Activated gamma-delta T cell treated with Interleukin-2 at 50 U/mL for 16 hours (primary cell): ENCODE measurements at regions not wholly inside any gene's neighbourhood (a gene's known extent, or its start where the extent isn't known, plus 50 kb on each side); places are given as distances from the start of the nearest gene placed in this dataset.
"Not testable (repeated sequence)": the region's sequence is repeated elsewhere in the genome, so short reads cannot be mapped to it uniquely, and the experiment has no call there.

Experiments
- DNase-seq: peaks from one replicate; pipeline ENCODE4 v3.0.0-alpha.2; 2020

DNA sequence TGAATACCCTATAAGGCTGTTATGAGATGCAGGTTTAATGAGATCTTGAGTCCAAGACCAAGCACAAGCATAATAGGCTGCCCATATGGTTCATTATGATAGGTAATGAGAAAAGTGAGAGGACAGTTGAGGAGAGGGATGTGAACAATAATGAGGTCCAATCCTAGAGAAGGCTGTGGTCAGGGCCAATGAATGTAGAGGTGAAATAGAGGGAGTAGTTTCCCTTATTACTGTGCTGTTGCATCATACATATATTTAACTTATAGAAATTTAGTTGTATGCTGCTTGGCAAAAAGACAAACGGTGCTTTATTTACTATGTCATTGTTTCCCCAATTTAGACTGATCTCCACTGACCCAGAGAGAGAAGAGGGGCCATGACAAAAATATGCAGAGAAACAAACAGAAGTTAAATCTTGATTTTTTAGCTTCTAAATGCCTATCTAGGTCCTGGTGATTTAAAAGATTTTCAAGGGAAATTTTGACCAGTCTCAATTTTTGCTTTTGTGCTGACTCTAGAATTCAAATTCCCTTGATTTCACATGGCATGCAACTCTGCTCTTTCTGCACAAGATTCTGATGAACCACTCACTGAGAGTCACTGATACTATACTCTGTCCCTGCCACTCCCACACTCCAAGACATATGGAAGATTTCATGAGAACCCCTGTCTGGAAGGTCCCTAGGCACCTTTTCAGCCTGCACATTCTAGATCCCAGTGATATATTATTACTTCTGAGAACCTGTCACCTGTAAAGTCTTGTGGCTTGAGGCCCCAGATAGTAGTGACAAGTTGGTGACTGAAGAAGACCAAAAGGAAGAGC, 159.7 kb downstream of the VSIG4 start:
- DNase-seq = no peak

DNA sequence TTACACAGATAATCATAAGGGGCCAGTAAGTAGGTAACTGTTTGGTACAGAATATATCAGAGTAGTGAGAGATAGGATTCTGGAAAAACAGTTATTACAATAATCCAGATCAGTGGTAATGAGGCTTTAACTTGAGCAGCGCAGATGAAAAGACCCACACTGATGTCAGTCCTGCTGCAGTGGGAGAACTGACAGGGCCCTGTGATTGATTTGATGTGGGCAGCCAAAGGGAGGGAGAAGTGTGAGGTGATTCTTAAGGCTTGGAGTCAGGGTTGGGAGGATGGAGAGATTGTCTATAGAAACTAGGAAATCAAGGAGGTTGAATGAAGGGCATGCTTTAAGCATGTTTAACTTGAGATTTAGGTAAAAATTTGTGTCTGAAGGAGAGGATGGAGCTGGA, 161.4 kb downstream of the VSIG4 start:
- DNase-seq = no peak

DNA sequence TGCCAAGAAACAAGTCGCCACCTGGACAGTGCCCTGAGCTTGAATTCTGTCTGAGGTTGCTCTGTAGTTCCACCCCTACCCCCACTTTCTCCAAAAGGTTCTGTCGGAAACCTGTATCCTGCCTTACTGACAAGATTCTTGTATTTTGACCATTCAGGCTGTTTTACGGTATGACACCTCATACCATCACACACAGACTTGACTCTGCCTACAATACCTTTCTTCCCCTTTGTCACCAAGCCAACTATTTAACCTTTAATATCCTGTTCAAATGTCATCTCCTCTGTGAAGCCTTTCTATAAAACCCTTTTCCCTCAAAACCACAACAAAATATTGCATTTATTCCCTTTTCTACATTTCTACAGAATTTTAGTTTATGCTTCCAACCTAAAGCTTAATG, 161.9 kb downstream of the VSIG4 start:
- no peak for DNase-seq

DNA sequence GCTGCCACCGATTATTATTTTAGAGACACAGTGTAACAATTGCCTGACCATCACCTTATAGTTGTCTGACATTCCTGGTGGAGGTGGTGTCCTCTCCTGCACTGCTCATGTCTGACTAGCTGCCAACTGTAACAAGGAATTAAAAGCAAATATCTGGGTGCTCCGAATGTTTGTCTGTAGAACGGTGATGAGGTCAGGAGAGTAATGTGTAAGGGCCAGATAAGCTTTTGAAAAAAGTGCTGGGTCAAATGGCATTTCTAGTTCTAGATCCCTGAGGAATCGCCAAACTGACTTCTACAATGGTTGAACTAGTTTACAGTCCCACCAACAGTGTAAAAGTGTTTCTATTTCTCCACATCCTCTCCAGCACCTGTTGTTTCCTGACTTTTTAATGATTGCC, 164.3 kb downstream of the VSIG4 start:
- not testable (repeated sequence) for DNase-seq

DNA sequence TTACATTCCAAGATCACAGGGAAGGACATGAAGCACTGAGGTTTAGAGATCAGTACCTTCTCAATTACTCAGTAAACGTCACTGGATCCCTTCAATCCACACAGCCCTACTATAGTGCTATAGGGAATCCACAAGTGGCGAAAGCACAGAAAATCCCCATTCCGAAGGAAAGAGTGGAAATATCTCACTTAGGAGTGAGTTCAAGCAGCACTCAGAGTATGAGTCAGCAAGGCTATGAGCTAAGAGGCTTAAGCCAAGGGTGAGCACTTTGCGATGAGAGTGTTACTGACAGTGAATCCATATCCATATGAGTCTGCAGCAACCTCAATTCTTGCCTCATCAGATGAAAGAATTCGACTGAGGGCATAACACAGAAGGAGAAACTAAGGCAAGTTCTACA, 165.1 kb downstream of the VSIG4 start:
- no peak for DNase-seq

DNA sequence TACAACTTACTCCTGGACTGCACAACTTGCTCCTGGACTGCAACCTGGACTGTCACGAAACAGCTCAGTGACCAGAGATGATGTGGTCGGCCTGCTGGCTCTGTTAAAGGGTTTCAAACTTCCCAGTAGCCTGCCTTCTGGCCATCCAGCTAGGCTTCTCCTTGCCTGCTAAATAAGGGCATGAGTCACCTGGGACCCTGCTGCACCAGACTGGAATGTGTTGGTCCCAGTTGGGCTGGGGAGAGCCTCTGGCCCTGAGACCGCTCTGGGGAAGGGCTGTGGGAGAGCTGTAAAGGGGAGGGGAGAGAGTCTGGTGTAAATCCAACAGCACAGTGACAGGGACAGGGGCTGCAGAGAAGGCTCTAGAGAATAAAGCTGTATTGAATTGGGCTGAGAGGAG, 165.8 kb downstream of the VSIG4 start:
- no peak for DNase-seq

DNA sequence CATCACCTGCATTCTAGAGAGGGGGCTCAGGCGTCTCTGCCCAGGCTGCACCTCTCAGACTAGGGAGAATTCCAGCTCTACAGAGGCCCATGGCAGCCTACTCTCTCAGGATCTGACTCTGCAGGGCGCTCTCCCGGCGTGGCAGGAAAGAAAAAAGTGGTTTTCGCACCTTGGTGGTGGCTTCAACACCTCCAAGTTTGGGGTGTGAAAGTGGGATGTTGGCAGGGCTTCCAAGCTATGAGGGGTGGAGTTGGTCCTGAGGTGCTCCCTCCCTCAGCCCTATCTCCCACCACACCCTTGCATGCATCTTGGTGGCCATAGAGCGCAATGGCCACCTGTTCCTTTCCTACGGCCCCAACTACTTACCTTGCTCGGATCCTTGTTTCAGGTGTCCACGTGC, 166.5 kb downstream of the VSIG4 start:
- no peak for DNase-seq

DNA sequence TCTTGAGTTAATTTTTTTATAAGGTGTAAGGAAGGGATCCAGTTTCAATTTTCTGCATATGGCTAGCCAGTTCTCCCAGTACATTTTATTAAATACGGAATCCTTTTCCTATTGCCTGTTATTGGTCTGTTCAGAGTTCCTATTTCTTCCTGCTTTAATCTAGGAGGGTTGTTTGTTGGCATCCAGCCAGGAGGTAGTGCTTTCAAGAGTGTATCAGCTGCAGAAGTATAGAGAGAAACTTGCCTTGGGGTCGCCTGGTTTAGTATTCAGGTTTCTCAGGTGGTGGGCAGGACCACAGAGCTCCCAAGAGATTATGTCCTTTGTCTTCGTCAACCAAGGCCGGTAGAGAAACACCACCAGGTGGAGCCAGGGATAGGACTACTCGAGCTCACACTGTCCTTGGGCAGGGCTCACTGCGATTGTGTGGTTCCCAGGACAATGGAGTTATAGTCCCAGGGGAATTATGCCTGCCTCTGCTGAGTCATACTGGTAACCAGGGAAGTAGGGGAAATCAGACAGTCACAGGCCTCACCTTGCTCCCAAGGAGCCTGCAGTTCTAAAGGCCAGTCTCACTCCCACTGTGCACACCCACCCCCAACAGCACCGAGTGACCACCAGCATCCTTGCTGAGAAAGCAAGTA, 168.1 kb downstream of the VSIG4 start:
- DNase-seq = no peak

DNA sequence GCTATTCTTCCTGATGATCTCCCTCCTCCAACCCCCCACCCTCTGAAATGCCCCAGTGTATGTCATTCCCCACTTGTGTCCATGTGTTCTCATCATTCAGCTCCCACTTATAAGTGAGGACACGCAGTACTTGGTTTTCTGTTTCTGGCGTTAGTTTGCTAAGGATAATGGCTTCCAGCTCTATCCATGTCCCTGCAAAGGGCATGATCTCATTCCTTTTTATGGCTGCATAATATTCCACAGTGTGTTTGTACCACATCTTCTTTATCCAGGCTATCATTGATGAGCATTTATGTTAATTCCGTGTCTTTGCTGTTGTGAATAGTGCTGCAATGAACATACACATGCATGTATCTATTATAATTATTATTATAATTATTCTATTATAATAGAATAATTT, 169.3 kb downstream of the VSIG4 start:
- not testable (repeated sequence) for DNase-seq

DNA sequence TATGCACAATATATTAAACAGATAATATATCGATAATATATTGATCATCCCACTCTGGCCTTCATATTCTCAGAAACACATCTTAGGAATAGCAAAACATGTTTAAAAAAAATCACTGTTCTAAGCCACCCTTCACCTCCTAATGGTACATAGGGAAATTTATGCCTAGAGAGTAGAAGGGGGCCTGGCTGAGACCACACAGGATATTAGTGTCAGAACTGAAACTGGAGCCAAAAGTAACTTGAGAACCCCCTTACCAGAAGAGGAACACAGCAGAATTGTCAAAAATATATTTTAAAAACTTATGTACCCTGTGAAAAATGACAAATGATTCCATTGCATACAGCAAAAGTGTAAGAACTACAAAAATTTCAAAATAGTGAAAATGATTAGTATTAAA, 173.1 kb downstream of the VSIG4 start:
- DNase-seq = no peak

DNA sequence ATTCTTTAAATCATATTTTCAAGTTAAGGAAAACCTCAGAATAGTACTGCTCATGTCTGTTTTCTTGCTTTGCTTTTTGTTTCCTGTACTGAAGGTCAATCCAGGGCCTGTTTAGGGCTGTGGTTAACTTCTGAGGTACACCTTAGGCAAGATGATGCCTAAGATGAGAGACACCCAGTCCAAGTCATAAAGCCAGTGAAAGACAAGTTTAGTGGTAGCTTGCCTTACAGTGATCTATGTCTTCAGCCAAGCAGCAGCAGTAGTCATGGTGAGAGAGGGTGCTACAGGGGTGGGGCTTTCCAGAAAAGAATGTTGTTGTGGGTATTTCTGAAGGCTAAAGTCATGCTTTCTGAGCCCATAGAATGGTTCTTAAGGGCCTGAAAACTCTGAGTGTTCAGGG, 173.7 kb downstream of the VSIG4 start:
- DNase-seq = peak; percentile 6

DNA sequence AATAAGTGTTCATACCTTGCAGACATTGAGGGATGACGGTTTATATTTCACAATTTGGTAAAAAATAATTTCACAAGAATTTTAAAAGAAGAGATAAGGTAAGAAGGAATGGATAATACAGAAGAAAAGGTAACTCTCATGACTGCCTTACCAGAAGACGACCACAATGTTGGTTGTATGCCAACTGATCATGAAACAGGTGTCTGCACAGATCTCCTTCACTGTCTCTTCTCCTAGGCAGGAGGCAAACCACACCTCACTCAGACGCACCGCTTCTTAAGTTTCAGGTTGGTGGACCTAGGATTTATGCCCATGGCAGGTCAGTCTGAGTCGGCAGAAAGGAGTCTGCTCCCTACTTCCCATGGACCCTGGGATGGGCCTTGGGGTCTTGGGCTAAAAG, 177.2 kb downstream of the VSIG4 start:
- no peak for DNase-seq

DNA sequence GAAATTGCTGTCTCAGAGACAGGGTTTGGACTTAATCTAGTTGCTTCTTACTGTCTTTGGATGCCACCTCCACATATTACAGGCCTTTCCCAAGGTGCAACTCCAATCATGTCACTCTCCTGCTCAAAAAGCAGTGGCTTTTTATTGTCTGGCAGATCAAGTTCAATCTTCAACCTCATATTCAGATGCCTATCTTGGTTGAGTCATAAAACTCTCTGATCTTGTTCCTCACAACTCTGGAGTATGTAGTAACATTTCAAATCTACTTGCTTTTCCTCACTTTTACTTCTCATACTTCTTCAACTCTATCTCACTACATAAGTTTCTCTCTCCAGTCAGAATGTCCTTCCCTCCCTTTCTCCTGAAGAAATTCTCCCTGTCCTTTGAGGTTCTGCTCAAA, 180.6 kb downstream of the VSIG4 start:
- DNase-seq = no peak

DNA sequence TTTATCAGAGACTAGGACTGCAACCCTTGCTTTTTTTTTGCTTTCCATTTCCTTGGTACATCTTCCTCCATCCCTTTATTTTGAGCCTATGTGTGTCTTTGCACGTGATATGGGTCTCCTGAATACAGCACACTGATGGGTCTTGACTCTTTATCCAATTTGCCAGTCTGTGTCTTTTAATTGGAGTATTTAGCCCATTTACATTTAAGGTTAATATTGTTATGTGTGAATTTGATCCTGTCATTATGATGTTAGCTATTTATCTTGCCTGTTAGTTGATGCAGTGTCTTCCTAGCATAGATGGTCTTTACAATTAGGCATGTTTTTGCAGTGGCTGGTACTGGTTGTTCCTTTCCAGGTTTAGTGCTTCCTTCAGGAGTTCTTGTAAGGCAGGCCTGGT, 185.4 kb downstream of the VSIG4 start:
- not testable (repeated sequence) for DNase-seq

DNA sequence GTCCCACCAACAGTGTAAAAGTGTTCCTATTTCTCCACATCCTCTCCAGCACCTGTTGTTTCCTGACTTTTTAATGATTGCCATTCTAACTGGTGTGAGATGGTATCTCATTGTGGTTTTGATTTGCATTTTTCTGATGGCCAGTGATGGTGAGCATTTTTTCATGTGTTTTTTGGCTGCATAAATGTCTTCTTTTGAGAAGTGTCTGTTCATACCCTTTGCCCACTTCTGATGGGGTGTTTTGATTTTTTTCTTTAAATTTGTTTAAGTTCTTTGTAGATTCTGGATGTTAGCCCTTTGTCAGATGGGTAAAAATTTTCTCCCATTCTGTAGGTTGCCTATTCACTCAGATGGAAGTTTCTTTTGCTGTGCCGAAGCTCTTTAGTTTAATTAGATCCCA, 183.9 kb downstream of the MSN start:
- not testable (repeated sequence) for DNase-seq

DNA sequence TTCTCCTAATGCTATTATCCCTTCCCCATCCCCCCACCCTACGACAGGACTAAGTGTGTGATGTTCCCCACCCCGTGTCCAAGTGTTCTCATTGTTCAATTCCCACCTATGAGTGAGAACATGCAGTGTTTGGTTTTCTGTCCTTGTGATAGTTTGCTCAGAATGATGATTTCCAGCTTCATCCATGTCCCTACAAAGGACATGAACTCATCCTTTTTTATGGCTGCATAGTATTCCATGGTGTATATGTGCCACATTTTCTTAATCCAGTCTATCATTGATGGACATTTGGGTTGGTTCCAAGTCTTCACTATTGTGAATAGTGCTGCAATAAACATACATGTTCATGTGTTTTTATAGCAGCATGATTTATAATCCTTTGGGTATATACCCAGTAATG, 183.4 kb downstream of the MSN start:
- not testable (repeated sequence) for DNase-seq

DNA sequence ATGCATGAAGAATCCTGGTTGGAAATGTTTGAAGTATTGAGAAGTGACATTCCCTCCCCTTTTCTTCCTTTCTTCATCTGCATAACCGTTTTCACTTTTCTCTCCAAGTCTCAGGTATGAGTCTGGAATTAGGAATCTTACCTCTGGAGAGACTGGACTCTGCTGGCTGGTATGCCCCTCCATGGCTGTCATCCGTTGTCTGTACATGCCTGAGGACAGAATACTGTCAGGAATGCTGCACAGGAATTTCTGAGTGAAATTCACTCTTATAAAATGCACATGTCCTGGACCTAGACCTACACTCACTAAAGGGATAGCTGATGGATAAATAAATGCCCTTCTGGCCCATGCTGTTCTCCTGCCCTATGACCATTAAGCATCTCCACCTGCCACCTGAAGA, 179.5 kb downstream of the MSN start:
- DNase-seq = no peak

DNA sequence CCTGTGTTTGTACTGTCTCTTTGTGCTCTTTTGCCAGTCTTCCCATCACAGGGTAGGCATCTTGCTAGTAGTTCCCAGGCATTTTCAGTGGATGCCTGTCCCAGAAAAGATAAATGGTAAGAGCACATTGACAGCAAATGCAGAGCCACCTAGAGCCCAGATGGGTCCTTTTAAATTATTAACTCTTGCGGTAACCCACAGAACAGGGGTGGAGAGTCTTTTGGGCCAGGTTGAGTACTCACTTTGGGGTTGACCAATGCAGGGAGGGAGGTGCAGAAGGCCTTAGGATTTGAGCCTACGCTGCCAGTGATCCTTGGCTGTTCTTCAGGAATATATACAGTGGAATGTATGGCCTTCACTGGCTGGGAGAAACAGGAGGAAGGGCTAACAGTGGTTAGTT, 173.8 kb downstream of the MSN start:
- DNase-seq = no peak

DNA sequence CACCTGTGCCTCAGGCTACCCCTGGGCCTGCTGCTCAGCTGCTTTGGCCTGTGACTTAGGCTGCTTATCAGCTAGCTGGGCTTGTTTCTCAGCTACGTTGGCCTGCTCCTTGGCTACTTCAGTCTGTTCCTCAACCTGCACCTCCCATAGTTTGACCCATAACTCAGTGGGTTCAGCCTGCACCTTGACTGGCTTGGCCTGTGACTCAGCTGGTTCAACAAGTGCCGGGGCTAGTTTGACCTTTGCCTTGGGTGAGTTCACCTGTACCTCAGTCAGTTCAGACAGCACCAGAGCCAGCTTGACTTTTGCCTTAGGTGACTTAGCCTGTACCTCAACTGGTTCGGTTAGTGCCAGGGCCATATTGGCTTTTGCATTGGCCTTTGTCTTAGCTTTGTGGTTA, 171.2 kb downstream of the MSN start:
- DNase-seq = no peak

DNA sequence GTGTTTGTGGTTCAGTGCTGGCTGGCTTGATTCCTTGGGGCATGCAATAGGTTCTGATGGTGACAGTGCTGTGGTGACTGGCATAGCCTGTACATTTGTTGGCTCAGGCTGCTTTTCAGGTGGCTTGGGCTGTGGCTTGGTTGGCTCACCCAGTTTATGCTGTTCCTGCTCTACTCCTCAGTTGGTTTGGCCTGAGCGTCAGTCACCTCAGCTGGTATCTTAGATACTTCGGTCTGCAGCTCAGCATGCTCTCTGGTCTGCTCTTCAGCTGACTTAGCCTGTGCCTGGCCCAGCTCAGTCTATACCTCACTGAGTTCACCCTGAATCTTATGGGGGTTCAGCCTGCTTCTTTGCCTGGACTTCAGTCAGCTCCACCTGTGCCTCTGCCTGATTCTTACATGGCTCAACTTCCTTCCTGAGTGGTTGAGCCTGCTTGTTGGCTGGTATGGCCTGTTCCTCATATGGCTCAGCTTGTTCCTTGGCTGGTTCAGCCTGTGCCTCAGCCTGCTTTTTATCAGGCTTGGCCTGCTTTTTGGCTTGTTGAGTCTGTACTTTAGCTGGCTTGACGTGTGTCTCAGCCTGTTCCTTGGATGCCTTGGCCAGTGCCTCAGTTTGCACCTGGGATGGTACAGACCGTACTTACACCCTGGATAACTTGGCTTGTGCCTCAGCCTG, 170.6 kb downstream of the MSN start:
- DNase-seq = no peak

DNA sequence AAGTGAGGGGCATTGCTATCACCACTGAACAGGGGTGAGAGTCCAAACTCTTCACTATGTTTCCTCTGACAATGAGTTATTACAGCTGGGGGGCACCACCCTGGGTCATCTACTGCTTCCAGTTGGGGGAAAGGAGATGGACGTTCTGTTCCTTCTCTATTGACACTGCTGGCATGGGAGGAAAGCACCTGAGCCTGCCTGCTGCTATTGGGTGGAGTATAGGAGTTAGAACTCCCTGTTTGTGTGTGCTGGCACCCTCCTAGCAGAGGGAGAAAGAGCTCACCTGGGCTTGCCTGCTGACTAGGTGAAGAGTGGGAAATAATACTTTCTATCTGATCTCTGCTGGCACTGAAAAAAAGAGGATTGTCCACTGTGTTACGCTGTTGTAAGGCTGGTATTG, 163.8 kb downstream of the MSN start:
- DNase-seq = no peak

DNA sequence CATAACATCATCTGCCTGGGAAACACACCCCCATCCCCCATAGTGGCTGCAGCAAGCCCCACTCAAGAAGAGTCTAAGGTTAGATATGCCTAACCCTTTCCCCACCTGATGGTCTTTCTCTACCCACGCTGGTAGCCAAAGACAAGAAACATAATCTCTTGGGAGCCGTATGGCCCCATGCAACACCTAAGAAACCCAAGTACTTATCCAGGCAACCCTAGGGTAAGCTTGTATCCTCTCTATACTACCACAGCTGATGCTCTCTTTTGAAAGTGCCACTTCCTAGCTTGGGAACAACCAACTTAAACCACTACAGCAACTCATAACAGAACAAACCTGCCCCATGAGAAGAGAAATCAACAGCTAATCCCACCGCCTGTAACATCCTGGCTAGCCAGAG, 161.1 kb downstream of the MSN start:
- no peak for DNase-seq

DNA sequence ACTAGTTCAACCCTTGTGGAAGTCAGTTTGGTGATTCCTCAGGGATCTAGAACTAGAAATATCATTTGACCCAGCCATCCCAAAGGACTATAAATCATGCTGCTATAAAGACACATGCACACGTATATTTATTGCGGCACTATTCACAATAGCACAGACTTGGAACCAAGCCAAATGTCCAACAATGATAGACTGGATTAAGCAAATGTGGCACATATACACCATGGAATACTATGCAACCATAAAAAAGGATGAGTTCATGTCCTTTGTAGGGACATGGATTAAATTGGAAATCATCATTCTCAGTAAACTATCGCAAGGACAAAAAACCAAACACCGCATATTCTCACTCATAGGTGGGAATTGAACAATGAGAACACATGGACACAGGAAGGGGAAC, 157.8 kb downstream of the MSN start:
- DNase-seq = not testable (repeated sequence)
